Mesenchymal stem cell (in vitro differentiated cells and primary cell): ENCODE measurements at regions not wholly inside any gene's neighbourhood (a gene's known extent, or its start where the extent isn't known, plus 50 kb on each side); places are given as distances from the start of the nearest gene placed in this dataset.

Experiments used
- DNase-seq: peaks from one replicate; pipeline ENCODE4 v3.0.0-alpha.2; 2013
- H2AFZ ChIP-seq: one replicate; pipeline ENCODE4 v1.6.1; 2013; ENCODE audit warnings: low read depth, mild to moderate bottlenecking, control low read depth, inconsistent platforms, low read length, moderate library complexity
- H2AK5ac ChIP-seq: 2 replicates; pipeline ENCODE4 v1.6.1; 2013; ENCODE audit warnings: low read length, moderate library complexity, mild to moderate bottlenecking, inconsistent platforms; ENCODE audit not compliant: severe bottlenecking
- H2BK120ac ChIP-seq: one replicate; pipeline ENCODE4 v1.6.1; 2013; ENCODE audit warnings: low read depth, mild to moderate bottlenecking, inconsistent platforms, low read length, moderate library complexity
- H2BK12ac ChIP-seq, 2 experiments: one replicate each; pipeline ENCODE4 v1.6.1; 2013; ENCODE audit warnings: inconsistent platforms in 2 of 2, low read length in 2 of 2, mild to moderate bottlenecking in 2 of 2, moderate library complexity in 2 of 2, control low read depth in 1 of 2
- H2BK15ac ChIP-seq: one replicate; pipeline ENCODE4 v1.6.1; 2013; ENCODE audit warnings: mild to moderate bottlenecking, low read depth, inconsistent platforms; ENCODE audit not compliant: poor library complexity, severe bottlenecking
- H2BK5ac ChIP-seq: 2 replicates; pipeline ENCODE4 v1.6.1; 2013; ENCODE audit warnings: low read depth, mild to moderate bottlenecking, low read length, control low read depth, inconsistent platforms; ENCODE audit not compliant: poor library complexity, severe bottlenecking
- H3K14ac ChIP-seq, 2 experiments: one replicate each; pipeline ENCODE4 v1.6.1; 2013; ENCODE audit warnings: inconsistent platforms in 2 of 2, low read length in 2 of 2, control low read depth in 1 of 2, mild to moderate bottlenecking in 1 of 2, moderate library complexity in 1 of 2
- H3K18ac ChIP-seq, 2 experiments: one replicate each; pipeline ENCODE4 v1.6.1; 2013; ENCODE audit warnings: inconsistent platforms in 2 of 2, low read length in 2 of 2, control low read depth in 1 of 2, low read depth in 1 of 2, mild to moderate bottlenecking in 1 of 2
- H3K23ac ChIP-seq, 2 experiments: one replicate each; pipeline ENCODE4 v1.6.1; 2013; ENCODE audit warnings: inconsistent platforms in 2 of 2, low read length in 2 of 2, mild to moderate bottlenecking in 2 of 2, moderate library complexity in 2 of 2, control low read depth in 1 of 2
- H3K27ac ChIP-seq: 2 replicates; pipeline ENCODE4 v1.5.1; 2013; ENCODE audit warnings: mild to moderate bottlenecking, moderate library complexity, low read length, control low read depth, inconsistent platforms; ENCODE audit not compliant: poor library complexity, severe bottlenecking
- H3K27me3 ChIP-seq, 2 experiments: 2 replicates each; pipeline versions ENCODE4 v1.6.1 to v1.7.0; 2013; ENCODE audit warnings: low read length in 2 of 2, mild to moderate bottlenecking in 2 of 2, moderate library complexity in 2 of 2, control low read depth in 1 of 2, inconsistent platforms in 1 of 2; ENCODE audit not compliant: control insufficient read depth in 1 of 2, insufficient read depth in 1 of 2
- H3K36me3 ChIP-seq, 2 experiments: 2 replicates each; pipeline versions ENCODE4 v1.6.1 to v1.7.0; 2013; ENCODE audit warnings: low read length in 2 of 2, control low read depth in 1 of 2, inconsistent platforms in 1 of 2, low read depth in 1 of 2, mild to moderate bottlenecking in 1 of 2; ENCODE audit not compliant: insufficient read depth in 2 of 2, control insufficient read depth in 1 of 2
- H3K4ac ChIP-seq, 2 experiments: one replicate each; pipeline ENCODE4 v1.6.1; 2013; ENCODE audit warnings: inconsistent platforms in 2 of 2, low read length in 2 of 2, mild to moderate bottlenecking in 2 of 2, moderate library complexity in 2 of 2, control low read depth in 1 of 2, low read depth in 1 of 2
- H3K4me1 ChIP-seq: 2 replicates; pipeline ENCODE4 v1.6.1; 2013; ENCODE audit warnings: low read depth, low read length, control low read depth; ENCODE audit not compliant: control insufficient read depth, insufficient read depth
- H3K4me2 ChIP-seq: 2 replicates; pipeline ENCODE4 v1.6.1; 2013; ENCODE audit warnings: low read length, mild to moderate bottlenecking, inconsistent platforms; ENCODE audit not compliant: poor library complexity, severe bottlenecking
- H3K4me3 ChIP-seq, 2 experiments: 2 replicates each; pipeline versions ENCODE4 v1.5.1 to v1.7.0; 2013; ENCODE audit warnings: low read length in 2 of 2, mild to moderate bottlenecking in 2 of 2, control low read depth in 1 of 2, low read depth in 1 of 2; ENCODE audit not compliant: insufficient read depth in 1 of 2
- H3K79me1 ChIP-seq: replicated peaks from 2 replicates; pipeline ENCODE4 v1.6.1; 2013; ENCODE audit warnings: mild to moderate bottlenecking, control low read depth, low read length, inconsistent platforms; ENCODE audit not compliant: poor library complexity, severe bottlenecking
- H3K9ac ChIP-seq: 2 replicates; pipeline ENCODE4 v1.7.0; 2013; ENCODE audit warnings: mild to moderate bottlenecking, low read length, moderate library complexity
- H3K9me3 ChIP-seq: 2 replicates; pipeline ENCODE4 v1.7.0; 2013; ENCODE audit warnings: mild to moderate bottlenecking, low read length; ENCODE audit not compliant: control insufficient read depth
- H4K8ac ChIP-seq: one replicate; pipeline ENCODE4 v1.6.1; 2013; ENCODE audit warnings: inconsistent platforms, mild to moderate bottlenecking, low read length, moderate library complexity
- H4K91ac ChIP-seq: one replicate; pipeline ENCODE4 v1.6.1; 2013; ENCODE audit warnings: mild to moderate bottlenecking, low read length, inconsistent platforms
- WGBS: methylation state at CpG from one replicate; pipeline ENCODE4 v1.1.7; 2013; ENCODE audit warnings: mixed read lengths; 5-methylcytosine and 5-hydroxymethylcytosine counted together

DNA sequence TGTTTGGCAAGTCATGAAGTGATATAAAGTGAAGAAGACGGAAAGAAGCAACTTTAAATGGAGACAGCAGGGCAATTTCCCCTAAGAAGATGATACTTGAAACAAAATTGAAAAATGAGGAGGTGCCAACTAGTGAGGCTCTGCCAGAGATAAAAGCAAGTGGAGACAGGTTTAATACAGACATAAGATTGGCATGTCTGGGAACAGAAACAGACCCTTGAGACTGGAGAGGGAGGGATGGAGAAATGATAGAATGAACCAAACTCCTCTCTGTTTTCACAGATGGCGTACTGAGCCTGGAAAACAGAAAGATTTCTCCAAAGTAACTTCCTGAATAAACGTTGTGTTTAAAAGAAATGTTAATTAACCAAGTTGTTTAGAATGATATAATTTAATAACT is 354.5 kb upstream of the ANO5 start:
- H2BK12ac ChIP-seq = no peak overlapping the region
- no peak overlapping the region for H3K9ac ChIP-seq
- no peak overlapping the region for H2AK5ac ChIP-seq
- DNase-seq = no peak
- no peak overlapping the region for H3K4me2 ChIP-seq
- no peak overlapping the region for H3K14ac ChIP-seq
- H2BK120ac ChIP-seq = no peak overlapping the region
- H4K91ac ChIP-seq = no peak overlapping the region
- H3K4ac ChIP-seq = no peak overlapping the region
- no peaks in the 10 kb centered on the region for H3K79me1 ChIP-seq
- H3K23ac ChIP-seq = no peak overlapping the region
- no peaks in the 10 kb centered on the region for H3K4me1 ChIP-seq
- no peak overlapping the region for H3K4me3 ChIP-seq
- H2BK5ac ChIP-seq = no peak overlapping the region
- H3K27ac ChIP-seq = no peak overlapping the region
- H4K8ac ChIP-seq = no peak overlapping the region
- H3K9me3 ChIP-seq = peaks cover 5% of the 10 kb centered on the region
- 76% methylated on average over 1 of the region's 3 CpGs for WGBS
- no peak overlapping the region for H3K18ac ChIP-seq
- H2BK15ac ChIP-seq = no peak overlapping the region
- H3K27me3 ChIP-seq = no peaks in the 10 kb centered on the region
- no peaks in the 10 kb centered on the region for H3K36me3 ChIP-seq
- H2AFZ ChIP-seq = no peak overlapping the region

DNA sequence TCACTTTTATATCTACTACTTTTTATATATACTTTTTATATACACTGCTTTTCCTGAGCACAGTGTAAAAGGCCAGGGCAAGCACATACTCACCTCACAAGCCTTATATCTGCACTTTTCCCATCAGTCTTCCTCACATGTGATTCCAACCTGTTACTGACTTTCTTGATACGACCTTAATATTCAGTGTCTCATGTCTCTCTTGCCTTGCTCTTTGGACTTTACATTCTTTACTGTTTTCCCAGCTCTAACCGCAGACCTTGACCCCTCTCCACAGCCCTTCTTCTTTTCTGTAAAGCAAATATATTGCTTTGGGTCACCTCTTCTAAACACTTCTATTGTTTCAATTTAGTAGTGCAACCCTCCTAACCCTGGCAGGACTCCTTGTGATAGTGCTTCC is 353.1 kb upstream of the ANO5 start:
- H3K4me2 ChIP-seq = no peak overlapping the region
- no peak overlapping the region for H3K14ac ChIP-seq
- WGBS = 55% methylated on average over 2 of the region's 2 CpGs
- H2BK12ac ChIP-seq = no peak overlapping the region
- H3K4me1 ChIP-seq = no peaks in the 10 kb centered on the region
- no peak overlapping the region for H2BK120ac ChIP-seq
- H3K4me3 ChIP-seq = no peak overlapping the region
- H4K8ac ChIP-seq = no peak overlapping the region
- H3K4ac ChIP-seq = no peak overlapping the region
- H2AK5ac ChIP-seq = no peak overlapping the region
- no peaks in the 10 kb centered on the region for H3K36me3 ChIP-seq
- no peak overlapping the region for H2BK15ac ChIP-seq
- no peak overlapping the region for H2AFZ ChIP-seq
- peaks cover under 1% of the 10 kb centered on the region for H3K9me3 ChIP-seq
- no peak overlapping the region for H3K9ac ChIP-seq
- no peaks in the 10 kb centered on the region for H3K27me3 ChIP-seq
- no peak overlapping the region for H3K18ac ChIP-seq
- no peak overlapping the region for H3K23ac ChIP-seq
- no peaks in the 10 kb centered on the region for H3K79me1 ChIP-seq
- no peak overlapping the region for H2BK5ac ChIP-seq
- DNase-seq = no peak
- no peak overlapping the region for H3K27ac ChIP-seq
- no peak overlapping the region for H4K91ac ChIP-seq

DNA sequence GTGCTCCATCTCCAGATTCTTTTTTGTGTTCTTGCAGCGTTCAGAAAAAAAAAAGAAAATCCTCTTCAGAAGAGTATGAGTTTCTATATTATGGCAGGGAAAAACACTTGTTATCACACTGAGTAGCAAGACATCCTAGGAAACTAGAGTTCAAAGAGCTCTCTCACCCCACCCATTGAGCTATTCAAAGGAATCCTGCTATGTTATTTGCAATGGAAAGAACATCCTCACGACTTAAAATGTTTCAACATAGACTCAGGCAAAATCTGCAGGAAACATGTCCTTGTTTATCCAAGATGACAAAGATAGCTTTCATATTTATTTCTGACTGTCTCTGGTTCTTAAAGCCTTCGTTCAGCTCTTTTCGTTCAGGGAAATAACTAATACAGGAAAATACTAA is 331.6 kb upstream of the ANO5 start:
- Histone ChIP-seq H4K91ac (no peak overlapping the region), H3K79me1 (no peaks in the 10 kb centered on the region), H3K9me3 (no peaks in the 10 kb centered on the region), H2AK5ac (no peak overlapping the region), H3K4me2 (no peak overlapping the region), H2AFZ (no peak overlapping the region), H3K4me3 (no peak overlapping the region), H3K36me3 (no peaks in the 10 kb centered on the region), H2BK12ac (no peak overlapping the region), H2BK5ac (no peak overlapping the region), H3K23ac (no peak overlapping the region), H3K9ac (no peak overlapping the region), H2BK15ac (no peak overlapping the region), H3K27ac (no peak overlapping the region), H3K14ac (no peak overlapping the region), H4K8ac (no peak overlapping the region), H3K4ac (no peak overlapping the region), H3K18ac (no peak overlapping the region), H3K27me3 (no peaks in the 10 kb centered on the region), H2BK120ac (no peak overlapping the region), H3K4me1 (no peaks in the 10 kb centered on the region)
- no peak for DNase-seq
- WGBS = 27% methylated on average over 1 of the region's 4 CpGs

DNA sequence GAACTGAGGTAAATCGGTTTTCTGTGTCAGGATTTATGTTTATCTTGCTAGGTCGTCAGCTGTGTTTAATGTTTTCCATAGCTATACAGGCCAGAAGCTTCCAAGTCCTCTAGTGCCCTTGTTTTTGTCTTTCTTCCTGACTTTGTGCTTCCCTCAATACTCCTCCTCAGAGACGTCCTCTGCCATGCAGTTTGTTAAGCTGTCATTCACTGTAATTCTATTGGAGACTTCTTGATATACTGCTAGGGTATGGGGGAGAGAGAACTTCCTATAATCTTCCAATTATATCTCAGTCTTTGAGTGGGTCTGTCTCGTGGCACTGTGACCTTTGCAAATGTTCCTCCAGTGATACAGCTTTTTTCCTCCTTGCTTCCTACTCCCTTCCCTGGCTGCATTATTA is 327.3 kb upstream of the ANO5 start:
- no peak overlapping the region for H3K14ac ChIP-seq
- no peak overlapping the region for H2BK5ac ChIP-seq
- H3K23ac ChIP-seq = no peak overlapping the region
- H2AFZ ChIP-seq = no peak overlapping the region
- no peaks in the 10 kb centered on the region for H3K4me1 ChIP-seq
- H2AK5ac ChIP-seq = no peak overlapping the region
- H3K27me3 ChIP-seq = no peaks in the 10 kb centered on the region
- no peak overlapping the region for H3K4me3 ChIP-seq
- H3K18ac ChIP-seq = no peak overlapping the region
- H2BK120ac ChIP-seq = no peak overlapping the region
- H4K91ac ChIP-seq = no peak overlapping the region
- WGBS = 23% methylated on average over 2 of the region's 4 CpGs
- H3K9me3 ChIP-seq = no peaks in the 10 kb centered on the region
- no peak overlapping the region for H3K4me2 ChIP-seq
- DNase-seq = no peak
- no peak overlapping the region for H2BK15ac ChIP-seq
- H3K27ac ChIP-seq = no peak overlapping the region
- H3K9ac ChIP-seq = no peak overlapping the region
- no peaks in the 10 kb centered on the region for H3K79me1 ChIP-seq
- no peak overlapping the region for H3K4ac ChIP-seq
- H3K36me3 ChIP-seq = no peaks in the 10 kb centered on the region
- no peak overlapping the region for H2BK12ac ChIP-seq
- no peak overlapping the region for H4K8ac ChIP-seq
